Fibroblast of peridontal ligament (primary cell): ENCODE measurements at regions not wholly inside any gene's neighbourhood (a gene's known extent, or its start where the extent isn't known, plus 50 kb on each side); places are given as distances from the start of the nearest gene placed in this dataset.
"Not testable (repeated sequence)": the region's sequence is repeated elsewhere in the genome, so short reads cannot be mapped to it uniquely, and the experiment has no call there.

Experiments
- DNase-seq: peaks from one replicate; pipeline ENCODE4 v3.0.0-alpha.2; 2010; ENCODE audit errors: extremely low read depth

GRCh38 chr21:28294051-28294450, 698.6 kb downstream of the LTN1 start:
- no peak for DNase-seq

GRCh38 chr21:28283641-28284490, 708.8 kb downstream of the LTN1 start:
- DNase-seq, result peak; percentile 92

- DNase-seq, result no peak
Measured at GRCh38 chr21:28282833-28283232, 709.8 kb downstream of the LTN1 start.

GRCh38 chr21:28281357-28281756, 711.3 kb downstream of the LTN1 start:
- not testable (repeated sequence) for DNase-seq

- DNase-seq, result no peak
Measured at GRCh38 chr21:28280611-28281010, 712.1 kb downstream of the LTN1 start.

- no peak for DNase-seq
Measured at GRCh38 chr21:28277324-28277723, 715.4 kb downstream of the LTN1 start.

GRCh38 chr21:28272272-28272992, 720.2 kb downstream of the LTN1 start:
- peak; percentile 57 for DNase-seq

GRCh38 chr21:28269173-28269572, 723.5 kb downstream of the LTN1 start:
- no peak for DNase-seq

GRCh38 chr21:28268685-28269084, 724.0 kb downstream of the LTN1 start:
- DNase-seq, result no peak

GRCh38 chr21:28267449-28267848, 725.2 kb downstream of the LTN1 start:
- DNase-seq, result no peak

GRCh38 chr21:28266061-28266460, 726.6 kb downstream of the LTN1 start:
- DNase-seq, result no peak

- DNase-seq, result no peak
Measured at GRCh38 chr21:28263974-28264373, 728.7 kb downstream of the LTN1 start.

GRCh38 chr21:28261298-28261697, 731.4 kb downstream of the LTN1 start:
- peak; percentile 62 for DNase-seq

- peak; percentile 15 for DNase-seq
Measured at GRCh38 chr21:28257276-28257675, 735.4 kb downstream of the LTN1 start.

- peak; percentile 29 for DNase-seq
Measured at GRCh38 chr21:28256837-28257236, 735.8 kb downstream of the LTN1 start.

- DNase-seq, result no peak
Measured at GRCh38 chr21:28256420-28256831, 736.3 kb downstream of the LTN1 start.

GRCh38 chr21:28253961-28254360, 738.7 kb downstream of the LTN1 start:
- no peak for DNase-seq

- DNase-seq, result peak; percentile 63
Measured at GRCh38 chr21:28253338-28253737, 739.3 kb downstream of the LTN1 start.

- no peak for DNase-seq
Measured at GRCh38 chr21:28252928-28253327, 739.7 kb downstream of the LTN1 start.

GRCh38 chr21:28250946-28251345, 741.7 kb downstream of the LTN1 start:
- DNase-seq, result no peak

- DNase-seq, result no peak
Measured at GRCh38 chr21:28247454-28248020, 745.1 kb downstream of the LTN1 start.

- DNase-seq, result no peak
Measured at GRCh38 chr21:28240586-28240985, 752.1 kb downstream of the LTN1 start.

GRCh38 chr21:28239340-28239739, 753.3 kb downstream of the LTN1 start:
- DNase-seq, result no peak
